OCI-M1 (cell line): ENCODE measurements at regions not wholly inside any gene's neighbourhood (a gene's known extent, or its start where the extent isn't known, plus 50 kb on each side); places are given as distances from the start of the nearest gene placed in this dataset.
"Not testable (repeated sequence)": the region's sequence is repeated elsewhere in the genome, so short reads cannot be mapped to it uniquely, and the experiment has no call there.

Experiments used
- DNase-seq: peaks from one replicate; lab custom pipeline; 2025; lab: John Stamatoyannopoulos, UW

GRCh38 chr6:164107297-164107995 is 692.9 kb downstream of the QKI start:
- DNase-seq: peak; percentile 89

GRCh38 chr6:164106345-164106769 is 691.8 kb downstream of the QKI start:
- peak; percentile 73 for DNase-seq

GRCh38 chr6:164105705-164106104 is 691.2 kb downstream of the QKI start:
- no peak for DNase-seq

GRCh38 chr6:164104432-164104831 is 689.9 kb downstream of the QKI start:
- DNase-seq: no peak

- DNase-seq: no peak
Observed at GRCh38 chr6:164102693-164103092, 688.2 kb downstream of the QKI start.

GRCh38 chr6:164101859-164102258 is 687.3 kb downstream of the QKI start:
- DNase-seq: no peak

- no peak for DNase-seq
Observed at GRCh38 chr6:164099269-164099865, 684.8 kb downstream of the QKI start.

GRCh38 chr6:164098857-164099267 is 684.3 kb downstream of the QKI start:
- peak; percentile 17 for DNase-seq

GRCh38 chr6:164097551-164098398 is 683.3 kb downstream of the QKI start:
- peak; percentile 74 for DNase-seq

GRCh38 chr6:164097056-164097455 is 682.5 kb downstream of the QKI start:
- no peak for DNase-seq

- DNase-seq: no peak
Observed at GRCh38 chr6:164095056-164095455, 680.5 kb downstream of the QKI start.

GRCh38 chr6:164087870-164088269 is 673.4 kb downstream of the QKI start:
- DNase-seq: no peak

- DNase-seq: no peak
Observed at GRCh38 chr6:164087211-164087610, 672.7 kb downstream of the QKI start.

GRCh38 chr6:164086076-164086887 is 671.8 kb downstream of the QKI start:
- no peak for DNase-seq

GRCh38 chr6:164085091-164086075 is 670.9 kb downstream of the QKI start:
- no peak for DNase-seq

- DNase-seq: no peak
Observed at GRCh38 chr6:164079275-164079600, 664.7 kb downstream of the QKI start.

- DNase-seq: peak; percentile 43
Observed at GRCh38 chr6:164078532-164079274, 664.2 kb downstream of the QKI start.

GRCh38 chr6:164076818-164077532 is 662.5 kb downstream of the QKI start:
- DNase-seq: not testable (repeated sequence)

GRCh38 chr6:164075981-164076615 is 661.6 kb downstream of the QKI start:
- DNase-seq: peak; percentile 97
